Glutamatergic neuron (in vitro differentiated cells): ENCODE measurements at regions not wholly inside any gene's neighbourhood (a gene's known extent, or its start where the extent isn't known, plus 50 kb on each side); places are given as distances from the start of the nearest gene placed in this dataset.

Experiments
- DNase-seq: peaks from one replicate; pipeline ENCODE4 v3.0.0; 2022
- H3K27ac Mint-ChIP-seq: one replicate; pipeline ENCODE4 v1.8.0; 2020; ENCODE audit warnings: mild to moderate bottlenecking, mixed read lengths, inconsistent platforms; ENCODE audit not compliant: unreplicated experiment
- H3K27me3 Mint-ChIP-seq: one replicate; pipeline ENCODE4 v1.8.0; 2020; ENCODE audit warnings: mild to moderate bottlenecking, moderate library complexity, mixed read lengths, inconsistent platforms; ENCODE audit not compliant: unreplicated experiment
- H3K36me3 Mint-ChIP-seq: one replicate; pipeline ENCODE4 v1.8.0; 2020; ENCODE audit warnings: mild to moderate bottlenecking, mixed read lengths, inconsistent platforms; ENCODE audit not compliant: unreplicated experiment
- H3K4me1 Mint-ChIP-seq: one replicate; pipeline ENCODE4 v1.8.0; 2020; ENCODE audit warnings: mild to moderate bottlenecking, low read depth, mixed read lengths, inconsistent platforms; ENCODE audit not compliant: unreplicated experiment
- H3K4me3 Mint-ChIP-seq: one replicate; pipeline ENCODE4 v1.8.0; 2020; ENCODE audit warnings: mild to moderate bottlenecking, mixed read lengths, inconsistent platforms; ENCODE audit not compliant: unreplicated experiment
- H3K9me3 Mint-ChIP-seq: one replicate; pipeline ENCODE4 v1.8.0; 2020; ENCODE audit warnings: mild to moderate bottlenecking, moderate library complexity, mixed read lengths, inconsistent platforms; ENCODE audit not compliant: unreplicated experiment
- TF ChIP-seq, protein P1 (sequence below): fragments of 200-600 bp; sonication (generic); IDR thresholded peaks from one replicate; pipeline ENCODE4 v1.5.0; 2021; ENCODE audit not compliant: partially characterized antibody, unreplicated experiment

DNA sequence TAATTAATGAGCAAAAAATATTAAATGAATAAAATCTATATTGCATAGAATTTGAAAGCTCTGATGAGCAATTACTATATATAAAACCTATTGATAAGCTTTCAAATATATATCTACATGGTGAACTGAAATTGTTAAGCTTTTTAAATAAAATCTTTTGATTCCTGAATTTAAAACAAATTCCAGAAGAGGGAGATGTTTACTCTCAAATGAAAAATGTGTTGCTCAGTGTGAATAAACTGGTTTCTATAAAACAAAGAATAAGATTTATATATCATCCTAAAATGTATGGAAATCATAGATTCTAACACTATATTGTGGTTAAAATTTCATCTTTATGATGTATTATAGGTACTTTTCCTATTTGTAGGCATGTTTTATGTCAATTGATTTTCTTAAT, 171.5 kb upstream of the SLITRK6 start:
- Mint-ChIP-seq H3K27me3 (no peaks in the 10 kb centered on the region), H3K9me3 (no peaks in the 10 kb centered on the region), H3K4me3 (no peak overlapping the region), H3K4me1 (no peaks in the 10 kb centered on the region), H3K36me3 (no peaks in the 10 kb centered on the region), H3K27ac (no peak overlapping the region)
- TF ChIP-seq, protein P1, sequence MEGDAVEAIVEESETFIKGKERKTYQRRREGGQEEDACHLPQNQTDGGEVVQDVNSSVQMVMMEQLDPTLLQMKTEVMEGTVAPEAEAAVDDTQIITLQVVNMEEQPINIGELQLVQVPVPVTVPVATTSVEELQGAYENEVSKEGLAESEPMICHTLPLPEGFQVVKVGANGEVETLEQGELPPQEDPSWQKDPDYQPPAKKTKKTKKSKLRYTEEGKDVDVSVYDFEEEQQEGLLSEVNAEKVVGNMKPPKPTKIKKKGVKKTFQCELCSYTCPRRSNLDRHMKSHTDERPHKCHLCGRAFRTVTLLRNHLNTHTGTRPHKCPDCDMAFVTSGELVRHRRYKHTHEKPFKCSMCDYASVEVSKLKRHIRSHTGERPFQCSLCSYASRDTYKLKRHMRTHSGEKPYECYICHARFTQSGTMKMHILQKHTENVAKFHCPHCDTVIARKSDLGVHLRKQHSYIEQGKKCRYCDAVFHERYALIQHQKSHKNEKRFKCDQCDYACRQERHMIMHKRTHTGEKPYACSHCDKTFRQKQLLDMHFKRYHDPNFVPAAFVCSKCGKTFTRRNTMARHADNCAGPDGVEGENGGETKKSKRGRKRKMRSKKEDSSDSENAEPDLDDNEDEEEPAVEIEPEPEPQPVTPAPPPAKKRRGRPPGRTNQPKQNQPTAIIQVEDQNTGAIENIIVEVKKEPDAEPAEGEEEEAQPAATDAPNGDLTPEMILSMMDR, result peak; percentile 19
- no peak for DNase-seq

GRCh38 chr13:85969331-85969730, 170.1 kb upstream of the SLITRK6 start:
- no peak for DNase-seq
- TF ChIP-seq, protein P1, result no peak
- Mint-ChIP-seq H3K27me3 (no peaks in the 10 kb centered on the region), H3K4me3 (no peak overlapping the region), H3K4me1 (no peaks in the 10 kb centered on the region), H3K27ac (no peak overlapping the region), H3K36me3 (no peaks in the 10 kb centered on the region), H3K9me3 (no peaks in the 10 kb centered on the region)

DNA sequence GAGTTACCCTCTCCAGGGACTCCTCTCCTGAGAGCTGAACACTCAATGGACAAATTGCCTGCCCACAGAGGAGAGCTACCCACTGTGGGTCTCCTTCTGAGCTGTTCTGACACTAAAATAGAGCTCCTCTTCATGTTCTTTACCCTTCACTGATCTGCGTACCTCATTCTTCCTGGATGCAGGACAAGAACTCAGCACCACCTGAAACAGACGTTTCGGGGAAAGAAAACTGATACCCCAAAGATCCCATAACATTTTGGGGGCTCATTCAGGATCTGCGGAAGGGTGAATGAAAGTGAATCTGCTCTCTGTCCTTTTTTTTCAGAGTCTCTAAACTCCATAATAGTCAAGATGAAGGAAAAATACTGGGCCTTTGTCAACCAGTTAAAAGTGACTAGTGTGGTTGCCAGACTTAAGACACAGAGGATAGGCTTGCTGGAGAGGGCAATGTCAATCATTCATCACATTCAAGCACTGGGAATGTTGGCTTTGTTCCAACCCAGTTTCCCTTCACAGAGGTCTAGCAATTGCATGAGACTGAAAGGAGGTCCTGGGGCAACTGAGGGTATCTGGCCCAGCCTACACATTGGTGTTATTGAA, 136.7 kb upstream of the SLITRK6 start:
- no peak overlapping the region for H3K27ac Mint-ChIP-seq
- TF ChIP-seq, protein P1, result no peak
- no peak for DNase-seq
- H3K4me1 Mint-ChIP-seq, result no peaks in the 10 kb centered on the region
- H3K9me3 Mint-ChIP-seq, result peaks cover 8% of the 10 kb centered on the region
- no peak overlapping the region for H3K4me3 Mint-ChIP-seq
- peaks cover 11% of the 10 kb centered on the region for H3K36me3 Mint-ChIP-seq
- H3K27me3 Mint-ChIP-seq, result no peaks in the 10 kb centered on the region

GRCh38 chr13:85930108-85930507, 130.9 kb upstream of the SLITRK6 start:
- Mint-ChIP-seq H3K9me3 (peaks cover 2% of the 10 kb centered on the region), H3K4me3 (no peak overlapping the region), H3K4me1 (no peaks in the 10 kb centered on the region), H3K36me3 (peaks cover 11% of the 10 kb centered on the region), H3K27ac (no peak overlapping the region), H3K27me3 (no peaks in the 10 kb centered on the region)
- no peak for DNase-seq
- TF ChIP-seq, protein P1, result no peak

GRCh38 chr13:85910962-85911361, 111.7 kb upstream of the SLITRK6 start:
- TF ChIP-seq, protein P1, result no peak

More at GRCh38 chr13:85910962-85911361, 111.7 kb upstream of the SLITRK6 start:
- Mint-ChIP-seq H3K4me1 (no peaks in the 10 kb centered on the region), H3K27ac (no peak overlapping the region), H3K9me3 (no peaks in the 10 kb centered on the region), H3K27me3 (peaks cover 2% of the 10 kb centered on the region), H3K36me3 (no peaks in the 10 kb centered on the region), H3K4me3 (no peak overlapping the region)
- no peak for DNase-seq
